GM12878 (cell line): ENCODE measurements at regions not wholly inside any gene's neighbourhood (a gene's known extent, or its start where the extent isn't known, plus 50 kb on each side); places are given as distances from the start of the nearest gene placed in this dataset.
"Not testable (repeated sequence)": the region's sequence is repeated elsewhere in the genome, so short reads cannot be mapped to it uniquely, and the experiment has no call there.

Experiments used
- ATAC-seq: fragments of 200-7000 bp; cut with Tn5 transposase; 3 replicates; pipeline ENCODE4 v1.9.1; 2020; ENCODE audit warnings: mild to moderate bottlenecking, moderate library complexity
- BruUV-seq: library from RNA; stranded (reverse); fragments of 400-500 nt; replicated peaks from 2 replicates; lab custom pipeline; 2021; lab: Mats Ljungman, UMichigan
- CTCF ChIA-PET: fragments of 300-600 bp; sonication (Branson Sonifier 250); formaldehyde crosslinking; extraction: SDS; loops from one replicate; lab custom pipeline; 2021; ENCODE audit warnings: inconsistent platforms; lab: Yijun Ruan, JAX
- POLR2A ChIA-PET: fragments of 350-600 bp; formaldehyde crosslinking; extraction: SDS; loops from one replicate; lab custom pipeline; 2021; ENCODE audit warnings: inconsistent platforms; lab: Charles Lee
- RAD21 ChIA-PET: fragments of 300-600 bp; sonication (Branson Sonifier 250); formaldehyde crosslinking; loops from one replicate; lab custom pipeline; 2023; ENCODE audit warnings: antibody characterized with exemption; ENCODE audit not compliant: unreplicated experiment; lab: Charles Lee
- SMC1A ChIA-PET: fragments of 300-600 bp; sonication (Branson Sonifier 250); formaldehyde crosslinking; loops from one replicate; lab custom pipeline; 2023; ENCODE audit not compliant: unreplicated experiment, uncharacterized antibody; lab: Charles Lee
- DNase-seq: peaks from one replicate; pipeline ENCODE4 v3.0.0-alpha.2; 2011; ENCODE audit warnings: low read depth, low spot score
- FAIRE-seq: peaks from 3 replicates; lab custom pipeline; 2011; peaks lifted over from hg19 to GRCh38; lab: Jason Lieb, UNC
- H2AFZ ChIP-seq: 2 replicates; pipeline ENCODE4 v1.6.0; 2011; ENCODE audit warnings: low read depth, low read length, control low read depth; ENCODE audit not compliant: control insufficient read depth
- H3K27ac ChIP-seq: 2 replicates; pipeline ENCODE4 v1.5.1; 2011; ENCODE audit warnings: control low read depth; ENCODE audit not compliant: control insufficient read depth, insufficient read depth
- H3K27me3 ChIP-seq, 2 experiments: replicated peaks in 1 of 2; 2 replicates each; pipeline versions ENCODE4 v1.6.0 to v1.6.1; 2011; ENCODE audit warnings: low read length in 1 of 2; ENCODE audit not compliant: control insufficient read depth in 2 of 2, insufficient read depth in 2 of 2
- H3K36me3 ChIP-seq, 2 experiments: 2 replicates each; pipeline ENCODE4 v1.5.1; 2011; ENCODE audit warnings: low read length in 1 of 2; ENCODE audit not compliant: control insufficient read depth in 2 of 2, insufficient read depth in 2 of 2
- H3K4me1 ChIP-seq: 2 replicates; pipeline ENCODE4 v1.6.1; 2011; ENCODE audit warnings: mild to moderate bottlenecking, low read length, moderate library complexity, mixed read lengths; ENCODE audit not compliant: control insufficient read depth, insufficient read depth
- H3K4me2 ChIP-seq: 2 replicates; pipeline ENCODE4 v1.6.0; 2011; ENCODE audit warnings: control low read depth; ENCODE audit not compliant: control insufficient read depth, insufficient read depth
- H3K4me3 ChIP-seq: fragments of 200-600 bp; sonication (generic); 2 replicates; pipeline ENCODE4 v1.5.1; 2016
- H3K79me2 ChIP-seq: 2 replicates; pipeline ENCODE4 v1.6.0; 2011; ENCODE audit warnings: low read length; ENCODE audit not compliant: control insufficient read depth, insufficient read depth
- H3K9ac ChIP-seq: 2 replicates; pipeline ENCODE4 v1.8.0; 2011; ENCODE audit warnings: low read length, control low read depth, mixed read lengths; ENCODE audit not compliant: control insufficient read depth, insufficient read depth
- H3K9me3 ChIP-seq: replicated peaks from 3 replicates; pipeline ENCODE4 v1.5.1; 2011; ENCODE audit warnings: mild to moderate bottlenecking, low read length; ENCODE audit not compliant: control insufficient read depth, insufficient read depth
- H4K20me1 ChIP-seq: 2 replicates; pipeline ENCODE4 v1.6.0; 2011; ENCODE audit not compliant: control insufficient read depth, insufficient read depth
- HSF1 ChIP-seq: fragments of 150-350 bp; IDR thresholded peaks from 2 replicates; pipeline ENCODE4 v1.6.1; 2014; ENCODE audit warnings: mild to moderate bottlenecking, low read depth, low read length
- RELB ChIP-seq: fragments of 450-650 bp; IDR thresholded peaks from 2 replicates; pipeline ENCODE4 v1.6.1; 2017; ENCODE audit warnings: low read depth, mild to moderate bottlenecking, moderate library complexity
- WGBS: methylation state at CpG from one replicate; pipeline ENCODE4 v1.1.6; 2016; ENCODE audit warnings: low lambda C conversion rate; ENCODE audit not compliant: insufficient replicate concordance, insufficient coverage; ENCODE audit errors: missing lambda C conversion rate; 5-methylcytosine and 5-hydroxymethylcytosine counted together
- in situ Hi-C: fragments of 300-500 bp; cut with MboI; formaldehyde crosslinking; loops from 9 replicates; pipeline ENCODE4 v1.14.3; 2018; ENCODE audit warnings: mixed read lengths
- intact Hi-C: fragments of 100-400 bp; cut with micrococcal nuclease; formaldehyde crosslinking; loops from one replicate; pipeline ENCODE4 v1.14.2; 2022; ENCODE audit not compliant: unreplicated experiment

GRCh38 chr4:12105519-12105918 lies 676.8 kb upstream of the HS3ST1 start:
- SMC1A ChIA-PET, result no interaction called here
- no peaks in the 10 kb centered on the region for H3K36me3 ChIP-seq
- TF ChIP-seq RELB (no peak), HSF1 (no peak)
- TF ChIP-seq, all 136 proteins: peak for 0
- ChIA-PET CTCF (no interaction called here), POLR2A (no interaction called here), RAD21 (no interaction called here)
- Histone ChIP-seq H3K27me3 (no peaks in the 10 kb centered on the region), H3K9ac (no peak overlapping the region), H3K4me2 (no peak overlapping the region), H3K27ac (no peak overlapping the region), H3K4me3 (no peak overlapping the region), H3K9me3 (no peaks in the 10 kb centered on the region), H3K4me1 (no peaks in the 10 kb centered on the region), H2AFZ (no peak overlapping the region), H4K20me1 (no peaks in the 10 kb centered on the region), H3K79me2 (no peaks in the 10 kb centered on the region)
- intact Hi-C loops, result no loop called here
- ATAC-seq (no peak), FAIRE-seq (no peak), DNase-seq (no peak)
- 46% methylated on average over 5 of the region's 5 CpGs for WGBS
- in situ Hi-C loops, result no loop called here
- no TSS peak for BruUV-seq

GRCh38 chr4:12089920-12090319 lies 661.2 kb upstream of the HS3ST1 start:
- H3K79me2 ChIP-seq, CTCF ChIA-PET, H3K27ac ChIP-seq, H3K4me3 ChIP-seq, ATAC-seq, H3K9ac ChIP-seq, H3K36me3 ChIP-seq, H3K4me1 ChIP-seq, POLR2A ChIA-PET, DNase-seq, H3K9me3 ChIP-seq, H4K20me1 ChIP-seq, FAIRE-seq, BruUV-seq, H2AFZ ChIP-seq, in situ Hi-C loops, intact Hi-C loops, RAD21 ChIA-PET, H3K4me2 ChIP-seq, H3K27me3 ChIP-seq, SMC1A ChIA-PET: not testable (repeated sequence)
- WGBS, result 69% methylated on average over 20 of the region's 21 CpGs
